ENCODE measurements at regions not wholly inside any gene's neighbourhood (a gene's known extent, or its start where the extent isn't known, plus 50 kb on each side); places are given as distances from the start of the nearest gene placed in this dataset.

DNA sequence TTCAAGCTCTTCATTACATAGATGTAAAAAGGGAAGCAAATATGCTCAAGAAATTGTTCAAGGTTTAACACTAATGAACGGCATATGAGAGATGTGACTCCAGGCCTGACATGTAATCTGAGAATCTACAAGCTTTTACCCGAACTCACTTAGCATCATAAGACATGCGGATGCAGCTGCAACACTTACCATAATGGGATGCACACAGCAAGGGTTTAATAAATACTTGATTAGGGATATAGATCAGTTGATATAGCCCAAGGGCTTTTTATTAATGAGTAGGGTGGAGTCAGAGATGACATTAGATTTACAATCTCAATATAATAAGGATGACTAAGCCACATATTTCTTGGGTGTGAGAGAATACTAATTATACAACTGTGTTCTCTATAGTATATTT is 2215.5 kb downstream of the MAT2B start:
- TF ChIP-seq, protein P1, sequence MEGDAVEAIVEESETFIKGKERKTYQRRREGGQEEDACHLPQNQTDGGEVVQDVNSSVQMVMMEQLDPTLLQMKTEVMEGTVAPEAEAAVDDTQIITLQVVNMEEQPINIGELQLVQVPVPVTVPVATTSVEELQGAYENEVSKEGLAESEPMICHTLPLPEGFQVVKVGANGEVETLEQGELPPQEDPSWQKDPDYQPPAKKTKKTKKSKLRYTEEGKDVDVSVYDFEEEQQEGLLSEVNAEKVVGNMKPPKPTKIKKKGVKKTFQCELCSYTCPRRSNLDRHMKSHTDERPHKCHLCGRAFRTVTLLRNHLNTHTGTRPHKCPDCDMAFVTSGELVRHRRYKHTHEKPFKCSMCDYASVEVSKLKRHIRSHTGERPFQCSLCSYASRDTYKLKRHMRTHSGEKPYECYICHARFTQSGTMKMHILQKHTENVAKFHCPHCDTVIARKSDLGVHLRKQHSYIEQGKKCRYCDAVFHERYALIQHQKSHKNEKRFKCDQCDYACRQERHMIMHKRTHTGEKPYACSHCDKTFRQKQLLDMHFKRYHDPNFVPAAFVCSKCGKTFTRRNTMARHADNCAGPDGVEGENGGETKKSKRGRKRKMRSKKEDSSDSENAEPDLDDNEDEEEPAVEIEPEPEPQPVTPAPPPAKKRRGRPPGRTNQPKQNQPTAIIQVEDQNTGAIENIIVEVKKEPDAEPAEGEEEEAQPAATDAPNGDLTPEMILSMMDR (IDR thresholded peaks at IDR 0.05) = no peak
- no peak for TF ChIP-seq POLR2A (IDR thresholded peaks at IDR 0.05)
- TF ChIP-seq POLR2AphosphoS5 (IDR thresholded peaks at IDR 0.05) = no peak
- TF ChIP-seq EP300 (IDR thresholded peaks at IDR 0.05; ENCODE audit: low read depth) = no peak

Measured in transverse colon (tissue), 4 donors.